ENCODE measurements at regions not wholly inside any gene's neighbourhood (a gene's known extent, or its start where the extent isn't known, plus 50 kb on each side); places are given as distances from the start of the nearest gene placed in this dataset.

DNA sequence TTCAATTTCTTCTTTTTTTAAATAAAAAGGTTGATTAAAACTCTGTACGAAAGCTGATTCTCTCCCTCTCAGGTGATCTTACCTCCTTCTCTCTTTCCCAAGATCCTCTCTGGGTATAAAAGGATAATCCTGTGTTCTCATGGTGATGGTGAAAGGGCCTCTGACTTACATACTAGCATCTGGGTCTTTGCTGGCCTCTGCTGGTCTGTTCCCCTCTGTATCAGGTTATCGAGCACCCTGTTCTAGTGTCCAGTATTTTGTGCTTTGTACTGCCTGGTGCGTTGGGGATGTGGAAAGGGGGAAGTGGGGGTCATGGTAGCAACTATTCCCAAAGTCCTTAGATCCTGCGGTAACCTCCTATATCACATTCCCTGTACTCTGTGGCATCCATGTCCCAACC is 328.9 kb downstream of the NR2F1-AS1 start:
- H3K4me3 ChIP-seq (ENCODE audit: low read length) = no peak overlapping the region
- H3K36me3 ChIP-seq (ENCODE audit: control insufficient read depth, low read length) = no peaks in the 10 kb centered on the region
- TF ChIP-seq, protein P1, sequence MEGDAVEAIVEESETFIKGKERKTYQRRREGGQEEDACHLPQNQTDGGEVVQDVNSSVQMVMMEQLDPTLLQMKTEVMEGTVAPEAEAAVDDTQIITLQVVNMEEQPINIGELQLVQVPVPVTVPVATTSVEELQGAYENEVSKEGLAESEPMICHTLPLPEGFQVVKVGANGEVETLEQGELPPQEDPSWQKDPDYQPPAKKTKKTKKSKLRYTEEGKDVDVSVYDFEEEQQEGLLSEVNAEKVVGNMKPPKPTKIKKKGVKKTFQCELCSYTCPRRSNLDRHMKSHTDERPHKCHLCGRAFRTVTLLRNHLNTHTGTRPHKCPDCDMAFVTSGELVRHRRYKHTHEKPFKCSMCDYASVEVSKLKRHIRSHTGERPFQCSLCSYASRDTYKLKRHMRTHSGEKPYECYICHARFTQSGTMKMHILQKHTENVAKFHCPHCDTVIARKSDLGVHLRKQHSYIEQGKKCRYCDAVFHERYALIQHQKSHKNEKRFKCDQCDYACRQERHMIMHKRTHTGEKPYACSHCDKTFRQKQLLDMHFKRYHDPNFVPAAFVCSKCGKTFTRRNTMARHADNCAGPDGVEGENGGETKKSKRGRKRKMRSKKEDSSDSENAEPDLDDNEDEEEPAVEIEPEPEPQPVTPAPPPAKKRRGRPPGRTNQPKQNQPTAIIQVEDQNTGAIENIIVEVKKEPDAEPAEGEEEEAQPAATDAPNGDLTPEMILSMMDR (IDR thresholded peaks at IDR 0.05; ENCODE audit: low read depth, low read length, poor library complexity, severe bottlenecking) = no peak
- no peak for TF ChIP-seq EZH2phosphoT487 (IDR thresholded peaks at IDR 0.05; ENCODE audit: borderline replicate concordance, low read length)

DNA sequence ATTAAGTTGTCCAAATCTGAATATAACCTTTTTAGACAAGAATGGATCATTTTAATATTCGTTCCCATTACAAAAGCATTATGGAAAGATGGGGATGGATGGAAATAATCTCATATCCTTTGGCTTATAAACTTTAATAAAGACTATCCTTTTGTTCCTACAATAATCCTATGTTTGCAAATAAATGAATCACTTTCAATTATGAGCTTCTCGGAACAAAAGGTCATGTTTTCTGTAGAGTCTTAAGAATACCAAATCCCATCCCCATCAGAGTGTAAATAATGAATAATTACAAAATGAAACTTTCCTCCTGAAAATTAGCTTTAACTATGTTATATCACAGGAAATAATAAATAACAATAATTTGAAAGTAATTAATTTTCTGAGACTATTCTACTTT is 329.7 kb downstream of the NR2F1-AS1 start:
- H3K27ac ChIP-seq (ENCODE audit: low read depth, low read length) = no peak overlapping the region
- no peak for TF ChIP-seq EZH2phosphoT487 (IDR thresholded peaks at IDR 0.05; ENCODE audit: borderline replicate concordance, low read length)
- TF ChIP-seq, protein P1 (IDR thresholded peaks at IDR 0.05; ENCODE audit: low read depth, low read length, poor library complexity, severe bottlenecking) = no peak
- no peak overlapping the region for H3K4me2 ChIP-seq (ENCODE audit: low read length)

More for the DNA sequence above, 328.9 kb downstream of the NR2F1-AS1 start:
- H3K4me1 ChIP-seq (ENCODE audit: control insufficient read depth, low read length) = no peaks in the 10 kb centered on the region
- no peaks in the 10 kb centered on the region for H3K9me2 ChIP-seq (replicated peaks; ENCODE audit: control insufficient read depth, low read length)
- H3K27me3 ChIP-seq (ENCODE audit: control insufficient read depth, low read length) = no peaks in the 10 kb centered on the region
- H3K27ac ChIP-seq (ENCODE audit: low read depth, low read length) = no peak overlapping the region
- no peaks in the 10 kb centered on the region for H3F3A ChIP-seq (ENCODE audit: control insufficient read depth, insufficient read depth)
- H3K4me2 ChIP-seq (ENCODE audit: low read length) = no peak overlapping the region
- no peaks in the 10 kb centered on the region for H3K9me3 ChIP-seq (ENCODE audit: control insufficient read depth, insufficient read depth, low read length)
- H4K20me1 ChIP-seq (ENCODE audit: control insufficient read depth, insufficient read depth, low read depth, low read length) = no peaks in the 10 kb centered on the region
- H3K79me2 ChIP-seq (ENCODE audit: control insufficient read depth, low read length) = no peaks in the 10 kb centered on the region

DNA sequence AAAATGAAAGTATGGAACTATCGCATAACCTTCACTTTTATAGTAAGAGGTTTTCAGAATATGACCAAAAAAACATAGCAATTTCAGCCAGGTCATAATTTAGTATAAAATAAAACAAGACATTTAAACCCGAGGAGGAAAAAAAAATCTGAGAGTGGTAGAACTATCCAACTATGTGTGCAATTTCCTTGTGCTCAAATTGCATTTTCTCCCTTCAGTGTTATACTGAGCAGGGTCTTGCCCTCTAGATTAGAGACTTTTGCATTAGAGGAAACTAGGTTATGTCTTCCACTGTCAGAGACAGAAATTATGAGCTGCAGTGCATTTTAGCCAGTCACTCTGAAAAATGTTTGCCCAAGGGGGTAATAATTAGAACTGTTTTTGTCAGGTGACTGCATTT is 330.6 kb downstream of the NR2F1-AS1 start:
- Histone ChIP-seq H3K9me3 (ENCODE audit: control insufficient read depth, insufficient read depth, low read length) (no peaks in the 10 kb centered on the region), H3K27ac (ENCODE audit: low read depth, low read length) (no peak overlapping the region), H3K79me2 (ENCODE audit: control insufficient read depth, low read length) (no peaks in the 10 kb centered on the region), H3K4me1 (ENCODE audit: control insufficient read depth, low read length) (no peaks in the 10 kb centered on the region), H3F3A (ENCODE audit: control insufficient read depth, insufficient read depth) (no peaks in the 10 kb centered on the region), H3K4me3 (ENCODE audit: low read length) (no peak overlapping the region), H3K36me3 (ENCODE audit: control insufficient read depth, low read length) (no peaks in the 10 kb centered on the region), H3K9me2 (replicated peaks; ENCODE audit: control insufficient read depth, low read length) (no peaks in the 10 kb centered on the region), H3K27me3 (ENCODE audit: control insufficient read depth, low read length) (no peaks in the 10 kb centered on the region), H4K20me1 (ENCODE audit: control insufficient read depth, insufficient read depth, low read depth, low read length) (no peaks in the 10 kb centered on the region), H3K4me2 (ENCODE audit: low read length) (no peak overlapping the region)
- no peak for TF ChIP-seq EZH2phosphoT487 (IDR thresholded peaks at IDR 0.05; ENCODE audit: borderline replicate concordance, low read length)
- TF ChIP-seq, protein P1 (IDR thresholded peaks at IDR 0.05; ENCODE audit: low read depth, low read length, poor library complexity, severe bottlenecking) = no peak

More for the DNA sequence above, 329.7 kb downstream of the NR2F1-AS1 start:
- Histone ChIP-seq H3F3A (ENCODE audit: control insufficient read depth, insufficient read depth) (no peaks in the 10 kb centered on the region), H3K27me3 (ENCODE audit: control insufficient read depth, low read length) (no peaks in the 10 kb centered on the region), H3K4me1 (ENCODE audit: control insufficient read depth, low read length) (no peaks in the 10 kb centered on the region), H3K79me2 (ENCODE audit: control insufficient read depth, low read length) (no peaks in the 10 kb centered on the region), H3K9me3 (ENCODE audit: control insufficient read depth, insufficient read depth, low read length) (no peaks in the 10 kb centered on the region), H3K36me3 (ENCODE audit: control insufficient read depth, low read length) (no peaks in the 10 kb centered on the region), H3K9me2 (replicated peaks; ENCODE audit: control insufficient read depth, low read length) (no peaks in the 10 kb centered on the region), H3K4me3 (ENCODE audit: low read length) (no peak overlapping the region), H4K20me1 (ENCODE audit: control insufficient read depth, insufficient read depth, low read depth, low read length) (no peaks in the 10 kb centered on the region)

Measured in DOHH2 (cell line).